GM12878 (cell line): ENCODE measurements at regions not wholly inside any gene's neighbourhood (a gene's known extent, or its start where the extent isn't known, plus 50 kb on each side); places are given as distances from the start of the nearest gene placed in this dataset.

Experiments used
- ATAC-seq: fragments of 200-7000 bp; cut with Tn5 transposase; 3 replicates; pipeline ENCODE4 v1.9.1; 2020; ENCODE audit warnings: mild to moderate bottlenecking, moderate library complexity
- BruUV-seq: library from RNA; stranded (reverse); fragments of 400-500 nt; replicated peaks from 2 replicates; lab custom pipeline; 2021; lab: Mats Ljungman, UMichigan
- CTCF ChIA-PET: fragments of 300-600 bp; sonication (Branson Sonifier 250); formaldehyde crosslinking; extraction: SDS; loops from one replicate; lab custom pipeline; 2021; ENCODE audit warnings: inconsistent platforms; lab: Yijun Ruan, JAX
- POLR2A ChIA-PET: fragments of 350-600 bp; formaldehyde crosslinking; extraction: SDS; loops from one replicate; lab custom pipeline; 2021; ENCODE audit warnings: inconsistent platforms; lab: Charles Lee
- RAD21 ChIA-PET: fragments of 300-600 bp; sonication (Branson Sonifier 250); formaldehyde crosslinking; loops from one replicate; lab custom pipeline; 2023; ENCODE audit warnings: antibody characterized with exemption; ENCODE audit not compliant: unreplicated experiment; lab: Charles Lee
- SMC1A ChIA-PET: fragments of 300-600 bp; sonication (Branson Sonifier 250); formaldehyde crosslinking; loops from one replicate; lab custom pipeline; 2023; ENCODE audit not compliant: unreplicated experiment, uncharacterized antibody; lab: Charles Lee
- DNase-seq: peaks from one replicate; pipeline ENCODE4 v3.0.0-alpha.2; 2011; ENCODE audit warnings: low read depth, low spot score
- FAIRE-seq: peaks from 3 replicates; lab custom pipeline; 2011; peaks lifted over from hg19 to GRCh38; lab: Jason Lieb, UNC
- H2AFZ ChIP-seq: 2 replicates; pipeline ENCODE4 v1.6.0; 2011; ENCODE audit warnings: low read depth, low read length, control low read depth; ENCODE audit not compliant: control insufficient read depth
- H3K27ac ChIP-seq: 2 replicates; pipeline ENCODE4 v1.5.1; 2011; ENCODE audit warnings: control low read depth; ENCODE audit not compliant: control insufficient read depth, insufficient read depth
- H3K27me3 ChIP-seq, 2 experiments: replicated peaks in 1 of 2; 2 replicates each; pipeline versions ENCODE4 v1.6.0 to v1.6.1; 2011; ENCODE audit warnings: low read length in 1 of 2; ENCODE audit not compliant: control insufficient read depth in 2 of 2, insufficient read depth in 2 of 2
- H3K36me3 ChIP-seq, 2 experiments: 2 replicates each; pipeline ENCODE4 v1.5.1; 2011; ENCODE audit warnings: low read length in 1 of 2; ENCODE audit not compliant: control insufficient read depth in 2 of 2, insufficient read depth in 2 of 2
- H3K4me1 ChIP-seq: 2 replicates; pipeline ENCODE4 v1.6.1; 2011; ENCODE audit warnings: mild to moderate bottlenecking, low read length, moderate library complexity, mixed read lengths; ENCODE audit not compliant: control insufficient read depth, insufficient read depth
- H3K4me2 ChIP-seq: 2 replicates; pipeline ENCODE4 v1.6.0; 2011; ENCODE audit warnings: control low read depth; ENCODE audit not compliant: control insufficient read depth, insufficient read depth
- H3K4me3 ChIP-seq: fragments of 200-600 bp; sonication (generic); 2 replicates; pipeline ENCODE4 v1.5.1; 2016
- H3K79me2 ChIP-seq: 2 replicates; pipeline ENCODE4 v1.6.0; 2011; ENCODE audit warnings: low read length; ENCODE audit not compliant: control insufficient read depth, insufficient read depth
- H3K9ac ChIP-seq: 2 replicates; pipeline ENCODE4 v1.8.0; 2011; ENCODE audit warnings: low read length, control low read depth, mixed read lengths; ENCODE audit not compliant: control insufficient read depth, insufficient read depth
- H3K9me3 ChIP-seq: replicated peaks from 3 replicates; pipeline ENCODE4 v1.5.1; 2011; ENCODE audit warnings: mild to moderate bottlenecking, low read length; ENCODE audit not compliant: control insufficient read depth, insufficient read depth
- H4K20me1 ChIP-seq: 2 replicates; pipeline ENCODE4 v1.6.0; 2011; ENCODE audit not compliant: control insufficient read depth, insufficient read depth
- CBX5 ChIP-seq: sonication (generic); IDR thresholded peaks from 2 replicates; pipeline ENCODE4 v1.6.1; 2016; ENCODE audit warnings: low read depth, moderate library complexity, mild to moderate bottlenecking, inconsistent platforms
- CHD1 ChIP-seq: IDR thresholded peaks from 2 replicates; pipeline ENCODE4 v1.6.1; 2012; ENCODE audit warnings: low read depth, low read length, improper control_type of control experiment
- ELK1 ChIP-seq: IDR thresholded peaks from 2 replicates; pipeline ENCODE4 v1.6.1; 2012; ENCODE audit warnings: low read depth, low read length, improper control_type of control experiment
- GABPA ChIP-seq: IDR thresholded peaks from 2 replicates; pipeline ENCODE4 v1.6.1; 2014; ENCODE audit warnings: antibody characterized with exemption, low read depth, mild to moderate bottlenecking, inconsistent platforms
- IRF3 ChIP-seq: fragments of 450-650 bp; IDR thresholded peaks from 2 replicates; pipeline ENCODE4 v1.6.1; 2014; ENCODE audit warnings: mild to moderate bottlenecking
- IRF4 ChIP-seq: IDR thresholded peaks from 2 replicates; pipeline ENCODE4 v1.6.1; 2011; ENCODE audit warnings: low read depth, low read length
- NFYB ChIP-seq: IDR thresholded peaks from 2 replicates; pipeline ENCODE4 v1.6.1; 2011; ENCODE audit warnings: low read depth, mild to moderate bottlenecking, low read length, improper control_type of control experiment, moderate library complexity; ENCODE audit not compliant: insufficient read depth
- NR2F1 ChIP-seq: fragments of 450-650 bp; conservative IDR thresholded peaks from 2 replicates; pipeline ENCODE4 v1.6.1; 2017; ENCODE audit warnings: mild to moderate bottlenecking
- PBX3 ChIP-seq: IDR thresholded peaks from 2 replicates; pipeline ENCODE4 v1.6.1; 2011; ENCODE audit warnings: mild to moderate bottlenecking, low read depth, low read length, moderate library complexity; ENCODE audit not compliant: insufficient replicate concordance
- POLR2A ChIP-seq: IDR thresholded peaks from 2 replicates; pipeline ENCODE4 v1.6.1; 2011; ENCODE audit warnings: low read depth, mild to moderate bottlenecking, low read length
- SP1 ChIP-seq: IDR thresholded peaks from one replicate; pipeline ENCODE4 v1.6.1; 2011; ENCODE audit warnings: low read depth, low read length
- ZSCAN29 ChIP-seq: fragments of 450-650 bp; IDR thresholded peaks from 2 replicates; pipeline ENCODE4 v1.6.1; 2017; ENCODE audit warnings: mild to moderate bottlenecking, moderate library complexity
- in situ Hi-C: fragments of 300-500 bp; cut with MboI; formaldehyde crosslinking; loops from 9 replicates; pipeline ENCODE4 v1.14.3; 2018; ENCODE audit warnings: mixed read lengths
- intact Hi-C: fragments of 100-400 bp; cut with micrococcal nuclease; formaldehyde crosslinking; loops from one replicate; pipeline ENCODE4 v1.14.2; 2022; ENCODE audit not compliant: unreplicated experiment

GRCh38 chr6:141117874-141118273 is 1014.9 kb upstream of the GJE1 start:
- ChIA-PET SMC1A (no interaction called here), RAD21 (interaction anchor here (1.3 kb wide), 1 partner anchor 444 kb away, joined by 3 read pairs; no protein-coding TSS in a partner anchor), CTCF (no interaction called here), POLR2A (no interaction called here)
- no peaks in the 10 kb centered on the region for H3K9me3 ChIP-seq
- no peaks in the 10 kb centered on the region for H4K20me1 ChIP-seq
- in situ Hi-C loops = no loop called here
- no TSS peak for BruUV-seq
- H2AFZ ChIP-seq = no peak overlapping the region
- no peaks in the 10 kb centered on the region for H3K36me3 ChIP-seq
- no peaks in the 10 kb centered on the region for H3K79me2 ChIP-seq
- TF ChIP-seq ZSCAN29 (no peak), NFYB (no peak), POLR2A (no peak), PBX3 (no peak), GABPA (no peak), SP1 (no peak), NR2F1 (no peak), IRF3 (no peak), IRF4 (no peak), ELK1 (no peak), CBX5 (no peak), CHD1 (no peak)
- no peaks in the 10 kb centered on the region for H3K27me3 ChIP-seq
- no peak overlapping the region for H3K27ac ChIP-seq
- H3K4me3 ChIP-seq = no peak overlapping the region
- intact Hi-C loops = no loop called here
- DNase-seq (no peak), ATAC-seq (no peak), FAIRE-seq (no peak)
- H3K9ac ChIP-seq = no peak overlapping the region
- H3K4me2 ChIP-seq = no peak overlapping the region
- no peaks in the 10 kb centered on the region for H3K4me1 ChIP-seq
